SK-N-SH (cell line): ENCODE measurements at regions not wholly inside any gene's neighbourhood (a gene's known extent, or its start where the extent isn't known, plus 50 kb on each side); places are given as distances from the start of the nearest gene placed in this dataset.

Experiments used
- CTCF ChIA-PET: fragments of 300-600, 350-600 bp; formaldehyde crosslinking; extraction: SDS; loops from one replicate; lab custom pipeline; 2021; lab: Yijun Ruan, JAX
- POLR2A ChIA-PET: fragments of 350-600 bp; sonication (Branson Sonifier 250); formaldehyde crosslinking; extraction: SDS; loops from one replicate; lab custom pipeline; 2020; ENCODE audit warnings: antibody characterized with exemption, inconsistent platforms; lab: Yijun Ruan, JAX
- DNase-seq: peaks from one replicate; pipeline ENCODE4 v3.0.0; 2012
- H2AFZ ChIP-seq: fragments of 200-600 bp; sonication (generic); 2 replicates; pipeline ENCODE4 v1.8.1; 2016; ENCODE audit warnings: antibody characterized with exemption, mild to moderate bottlenecking, low read depth
- H3F3A ChIP-seq: fragments of 200-600 bp; sonication (generic); replicated peaks from 2 replicates; pipeline ENCODE3; 2016; ENCODE audit warnings: antibody characterized with exemption, mild to moderate bottlenecking; ENCODE audit not compliant: insufficient read depth
- H3K27ac ChIP-seq, 2 experiments: fragments of 200-500 bp in 1 of 2; fragments of 200-600 bp in 1 of 2; sonication (Bioruptor generic) in 1 of 2; sonication (generic), shearing (Covaris generic) in 1 of 2; 2 replicates each; pipeline versions ENCODE4 v1.5.1 to v1.6.1; 2014 to 2016; ENCODE audit warnings: low read depth in 2 of 2, inconsistent platforms in 1 of 2, low read length in 1 of 2, mild to moderate bottlenecking in 1 of 2, mixed read lengths in 1 of 2
- H3K27me3 ChIP-seq: fragments of 200-600 bp; sonication (generic), shearing (Covaris generic); 2 replicates; pipeline ENCODE4 v1.6.1; 2016; ENCODE audit warnings: mixed run types; ENCODE audit not compliant: insufficient read depth
- H3K36me3 ChIP-seq, 2 experiments: fragments of 200-500 bp in 1 of 2; fragments of 200-600 bp in 1 of 2; sonication (Bioruptor generic) in 1 of 2; sonication (generic) in 1 of 2; replicated peaks in 1 of 2; 2 replicates each; pipeline versions ENCODE3 to v1.5.1; 2014 to 2016; ENCODE audit warnings: low read length in 1 of 2, mild to moderate bottlenecking in 1 of 2; ENCODE audit not compliant: insufficient read depth in 2 of 2, control insufficient read depth in 1 of 2
- H3K4me1 ChIP-seq, 2 experiments: fragments of 200-500 bp in 1 of 2; fragments of 200-600 bp in 1 of 2; sonication (Bioruptor generic) in 1 of 2; sonication (generic), shearing (Covaris generic) in 1 of 2; 2 replicates each; pipeline versions ENCODE4 v1.5.1 to v1.6.1; 2014 to 2016; ENCODE audit warnings: low read depth in 1 of 2, low read length in 1 of 2, mixed run types in 1 of 2; ENCODE audit not compliant: insufficient read depth in 2 of 2, control insufficient read depth in 1 of 2
- H3K4me2 ChIP-seq: fragments of 200-600 bp; sonication (generic), shearing (Covaris generic); 2 replicates; pipeline ENCODE4 v1.6.1; 2017; ENCODE audit warnings: mixed run types
- H3K4me3 ChIP-seq, 2 experiments: fragments of 200-500 bp in 1 of 2; fragments of 200-600 bp in 1 of 2; sonication (Bioruptor generic) in 1 of 2; sonication (generic), shearing (Covaris generic) in 1 of 2; 2 replicates each; pipeline versions ENCODE4 v1.5.1 to v1.8.1; 2014 to 2016; ENCODE audit warnings: low read depth in 2 of 2, inconsistent platforms in 1 of 2, low read length in 1 of 2, mild to moderate bottlenecking in 1 of 2, mixed read lengths in 1 of 2, moderate library complexity in 1 of 2
- H3K79me2 ChIP-seq: fragments of 200-600 bp; sonication (generic); 2 replicates; pipeline ENCODE4 v1.8.1; 2017; ENCODE audit warnings: mild to moderate bottlenecking; ENCODE audit not compliant: insufficient read depth
- H3K9ac ChIP-seq: fragments of 200-600 bp; sonication (generic); 2 replicates; pipeline ENCODE4 v1.6.1; 2017; ENCODE audit warnings: mixed run types
- H3K9me2 ChIP-seq: fragments of 200-600 bp; sonication (generic); 2 replicates; pipeline ENCODE4 v1.6.1; 2017; ENCODE audit warnings: mixed run types
- H3K9me3 ChIP-seq: fragments of 200-600 bp; sonication (generic); 2 replicates; pipeline ENCODE4 v1.6.1; 2017; ENCODE audit warnings: mixed run types, mild to moderate bottlenecking, moderate library complexity
- H4K20me1 ChIP-seq: fragments of 200-600 bp; sonication (generic); 2 replicates; pipeline ENCODE4 v1.6.1; 2017; ENCODE audit warnings: mild to moderate bottlenecking, mixed run types; ENCODE audit not compliant: insufficient read depth
- CTCF ChIP-seq: fragments of 200-600 bp; sonication (generic); IDR thresholded peaks from 2 replicates; pipeline ENCODE4 v1.6.1; 2017; ENCODE audit warnings: antibody characterized with exemption, mild to moderate bottlenecking, moderate library complexity
- ELF1 ChIP-seq: IDR thresholded peaks from 2 replicates; pipeline ENCODE4 v1.4.0; 2012
- FOSL2 ChIP-seq: IDR thresholded peaks from 2 replicates; pipeline ENCODE4 v1.4.0; 2012; ENCODE audit warnings: low read depth, mild to moderate bottlenecking, moderate library complexity, borderline replicate concordance
- FOXJ3 ChIP-seq: sonication (generic); formaldehyde crosslinking; IDR thresholded peaks from 2 replicates; pipeline ENCODE4 v1.5.1; 2020; ENCODE audit warnings: mild to moderate bottlenecking, missing genetic modification reagents
- FOXM1 ChIP-seq: IDR thresholded peaks from 2 replicates; pipeline ENCODE4 v1.4.0; 2012; ENCODE audit warnings: low read depth, mild to moderate bottlenecking
- GABPA ChIP-seq: IDR thresholded peaks from 2 replicates; pipeline ENCODE4 v1.4.0; 2012; ENCODE audit warnings: low read depth, mild to moderate bottlenecking
- GATA2 ChIP-seq: sonication (generic); formaldehyde crosslinking; IDR thresholded peaks from 2 replicates; pipeline ENCODE4 v1.5.0; 2020; ENCODE audit warnings: mild to moderate bottlenecking, missing genetic modification reagents
- MEF2A ChIP-seq: IDR thresholded peaks from 2 replicates; pipeline ENCODE4 v1.4.0; 2012; ENCODE audit warnings: low read depth, borderline replicate concordance
- NFIC ChIP-seq: IDR thresholded peaks from 2 replicates; pipeline ENCODE4 v1.4.0; 2012; ENCODE audit warnings: borderline replicate concordance
- NRF1 ChIP-seq: IDR thresholded peaks from 2 replicates; pipeline ENCODE4 v1.6.1; 2012; ENCODE audit warnings: low read depth, mild to moderate bottlenecking, low read length
- POLR2AphosphoS5 ChIP-seq: IDR thresholded peaks from 2 replicates; pipeline ENCODE4 v1.6.1; 2012; ENCODE audit warnings: low read depth, low read length
- RAD21 ChIP-seq: IDR thresholded peaks from 2 replicates; pipeline ENCODE4 v1.6.1; 2012; ENCODE audit warnings: mild to moderate bottlenecking, low read length
- RCOR1 ChIP-seq: fragments of 150-350 bp; IDR thresholded peaks from 2 replicates; pipeline ENCODE4 v1.6.1; 2017; ENCODE audit warnings: antibody characterized with exemption, low read length
- RFX5 ChIP-seq: IDR thresholded peaks from 2 replicates; pipeline ENCODE4 v1.6.1; 2012; ENCODE audit warnings: mild to moderate bottlenecking, improper control_type of control experiment, low read length
- RXRA ChIP-seq: IDR thresholded peaks from 2 replicates; pipeline ENCODE4 v1.4.0; 2012; ENCODE audit warnings: low read depth, mild to moderate bottlenecking, borderline replicate concordance
- SIN3A ChIP-seq: IDR thresholded peaks from 2 replicates; pipeline ENCODE4 v1.6.1; 2012; ENCODE audit warnings: low read depth, mild to moderate bottlenecking, low read length, moderate library complexity, borderline replicate concordance
- SMC3 ChIP-seq: IDR thresholded peaks from 2 replicates; pipeline ENCODE4 v1.6.1; 2012; ENCODE audit warnings: low read depth, low read length, improper control_type of control experiment
- TCF12 ChIP-seq: IDR thresholded peaks from 2 replicates; pipeline ENCODE4 v1.4.0; 2012
- TEAD4 ChIP-seq: IDR thresholded peaks from 2 replicates; pipeline ENCODE4 v1.4.0; 2012; ENCODE audit warnings: mild to moderate bottlenecking, borderline replicate concordance; ENCODE audit not compliant: insufficient read depth
- USF2 ChIP-seq: fragments of 150-350 bp; IDR thresholded peaks from 2 replicates; pipeline ENCODE4 v1.6.1; 2017; ENCODE audit warnings: antibody characterized with exemption, low read length, low read depth, borderline replicate concordance
- YY1 ChIP-seq: IDR thresholded peaks from 2 replicates; pipeline ENCODE4 v1.4.0; 2012; ENCODE audit warnings: low read depth, mild to moderate bottlenecking
- WGBS: methylation state at CpG from one replicate; pipeline ENCODE4 v1.1.6; 2017; ENCODE audit warnings: low lambda C conversion rate; 5-methylcytosine and 5-hydroxymethylcytosine counted together
- TF ChIP-seq, protein P1 (sequence below): IDR thresholded peaks from 2 replicates; pipeline ENCODE4 v1.4.0; 2012; ENCODE audit warnings: low read depth, borderline replicate concordance
- TF ChIP-seq, protein P2 (sequence below): IDR thresholded peaks from 2 replicates; pipeline ENCODE4 v1.4.0; 2012; ENCODE audit warnings: low read depth

DNA sequence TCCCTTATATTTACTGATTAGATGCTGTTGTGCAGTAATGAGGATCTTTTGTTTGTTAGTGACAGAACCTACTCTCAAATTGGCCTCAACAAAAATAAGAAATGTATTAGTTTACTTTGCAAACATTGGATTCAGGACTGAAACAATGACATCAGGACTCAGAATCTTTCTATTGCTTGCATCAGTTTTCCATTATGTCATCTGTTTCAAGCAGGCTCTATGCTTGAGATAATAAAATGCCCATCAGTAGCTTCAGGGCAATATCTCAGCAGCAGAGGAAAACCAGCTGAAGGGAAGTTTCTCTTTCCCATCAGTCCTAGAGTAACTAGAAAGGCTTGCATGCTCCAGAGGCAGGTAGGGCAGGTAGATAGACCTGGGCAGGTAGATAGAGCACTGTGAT lies 375.5 kb upstream of the SLC8A1 start:
- Histone ChIP-seq H3K79me2 (no peaks in the 10 kb centered on the region), H4K20me1 (no peaks in the 10 kb centered on the region), H3K4me3 (no peak overlapping the region), H3K27me3 (no peaks in the 10 kb centered on the region), H3K9me2 (no peaks in the 10 kb centered on the region), H3K9ac (no peak overlapping the region), H3K36me3 (no peaks in the 10 kb centered on the region), H3K4me1 (peaks cover 0 to 2% of the 10 kb centered on the region in 2 experiments; a peak in 1 of 4 replicates), H3F3A (no peaks in the 10 kb centered on the region), H3K4me2 (no peak overlapping the region), H3K9me3 (no peaks in the 10 kb centered on the region), H3K27ac (no peak overlapping the region), H2AFZ (no peak overlapping the region)
- ChIA-PET POLR2A (no interaction called here), CTCF (interaction anchor here (1.1 to 1.2 kb wide), 2 partner anchors 10 to 914 kb away, joined by 3 read pairs; no protein-coding TSS in a partner anchor)
- TF ChIP-seq TCF12: no peak
- TF ChIP-seq FOXM1: no peak
- TF ChIP-seq NRF1: no peak
- no peak for TF ChIP-seq SMC3
- TF ChIP-seq, protein P1, sequence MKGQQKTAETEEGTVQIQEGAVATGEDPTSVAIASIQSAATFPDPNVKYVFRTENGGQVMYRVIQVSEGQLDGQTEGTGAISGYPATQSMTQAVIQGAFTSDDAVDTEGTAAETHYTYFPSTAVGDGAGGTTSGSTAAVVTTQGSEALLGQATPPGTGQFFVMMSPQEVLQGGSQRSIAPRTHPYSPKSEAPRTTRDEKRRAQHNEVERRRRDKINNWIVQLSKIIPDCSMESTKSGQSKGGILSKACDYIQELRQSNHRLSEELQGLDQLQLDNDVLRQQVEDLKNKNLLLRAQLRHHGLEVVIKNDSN: no peak
- no peak for TF ChIP-seq GABPA
- DNase-seq: peak; percentile 5

- no peaks in the 10 kb centered on the region for H3K36me3 ChIP-seq
- no peak overlapping the region for H3K4me3 ChIP-seq
- H2AFZ ChIP-seq: no peak overlapping the region
- no peak overlapping the region for H3K27ac ChIP-seq
- H3K79me2 ChIP-seq: no peaks in the 10 kb centered on the region
- H3K27me3 ChIP-seq: no peaks in the 10 kb centered on the region
- H3K9ac ChIP-seq: no peak overlapping the region
- POLR2A ChIA-PET: no interaction called here
- no peak for DNase-seq
- no peaks in the 10 kb centered on the region for H4K20me1 ChIP-seq
- peaks cover 0 to 2% of the 10 kb centered on the region in 2 experiments; a peak in 2 of 4 replicates for H3K4me1 ChIP-seq
- no peaks in the 10 kb centered on the region for H3F3A ChIP-seq
- no peaks in the 10 kb centered on the region for H3K9me2 ChIP-seq
- H3K4me2 ChIP-seq: no peak overlapping the region
- H3K9me3 ChIP-seq: no peaks in the 10 kb centered on the region
- CTCF ChIA-PET: no interaction called here
- 39% methylated on average over 3 of the region's 3 CpGs for WGBS
- no peak for TF ChIP-seq POLR2AphosphoS5
- no peak for TF ChIP-seq YY1
- no peak for TF ChIP-seq NFIC
- no peak for TF ChIP-seq SIN3A
- TF ChIP-seq RFX5: no peak
- no peak for TF ChIP-seq FOSL2
- TF ChIP-seq, protein P2, sequence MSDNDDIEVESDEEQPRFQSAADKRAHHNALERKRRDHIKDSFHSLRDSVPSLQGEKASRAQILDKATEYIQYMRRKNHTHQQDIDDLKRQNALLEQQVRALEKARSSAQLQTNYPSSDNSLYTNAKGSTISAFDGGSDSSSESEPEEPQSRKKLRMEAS: no peak
- TF ChIP-seq FOXJ3 (CRISPR knock-in tag): no peak
- TF ChIP-seq GATA2 (CRISPR knock-in tag): no peak
- no peak for TF ChIP-seq SMC3
- no peak for TF ChIP-seq GABPA
- TF ChIP-seq ELF1: no peak
- no peak for TF ChIP-seq RCOR1
- TF ChIP-seq USF2: no peak
- no peak for TF ChIP-seq MEF2A
- TF ChIP-seq TEAD4: no peak
- no peak for TF ChIP-seq RAD21
- no peak for TF ChIP-seq RXRA
- no peak for TF ChIP-seq CTCF
Observed at GRCh38 chr2:40831321-40831873, 379.5 kb upstream of the SLC8A1 start.
